Adrenal gland (tissue), 9 donors: ENCODE measurements at regions not wholly inside any gene's neighbourhood (a gene's known extent, or its start where the extent isn't known, plus 50 kb on each side); places are given as distances from the start of the nearest gene placed in this dataset.

Experiments
- DNase-seq, 7 donors: peaks; one replicate each; pipeline ENCODE4 v3.0.0-alpha.2; 2019 to 2020
- H3K27ac ChIP-seq, 5 donors: fragments of 200-600 bp; sonication (generic) in 4 of 5; 1 replicate in 3 of 5; 2 replicates in 2 of 5; pipeline versions ENCODE4 v1.5.1 to v1.8.0; 2016 to 2020; ENCODE audit warnings: mild to moderate bottlenecking in 1 of 5
- H3K27me3 ChIP-seq: fragments of 200-600 bp; 2 replicates; pipeline ENCODE4 v1.8.0; 2021
- H3K36me3 ChIP-seq, 2 donors: fragments of 200-600 bp; replicated peaks in 1 of 2; 1 replicate in 1 of 2; 2 replicates in 1 of 2; pipeline versions ENCODE4 v1.5.1 to v1.8.0; 2018 to 2022
- H3K4me1 ChIP-seq, 2 donors: fragments of 200-600 bp; replicated peaks in 1 of 2; 1 replicate in 1 of 2; 2 replicates in 1 of 2; pipeline versions ENCODE4 v1.5.1 to v1.8.0; 2018 to 2021
- H3K4me3 ChIP-seq, 4 donors: fragments of 200-600 bp; sonication (generic) in 3 of 4; one replicate each; pipeline ENCODE4 v1.5.1; 2016 to 2018
- H3K9me3 ChIP-seq, 3 donors: fragments of 200-600 bp; sonication (generic) in 1 of 3; replicated peaks in 1 of 3; 1 replicate in 2 of 3; 2 replicates in 1 of 3; pipeline versions ENCODE4 v1.5.1 to v1.8.0; 2016 to 2021
- POLR2A ChIP-seq, 2 donors: fragments of 450-650 bp; IDR thresholded peaks; one replicate each; pipeline ENCODE4 v1.6.1; 2017; ENCODE audit warnings: antibody characterized with exemption in 2 of 2, mild to moderate bottlenecking in 2 of 2, moderate library complexity in 1 of 2
- WGBS, 4 donors: extraction: QIAGEN DNeasy Blood & Tissue Kit in 2 of 4; methylation state at CpG; one replicate each; pipeline versions ENCODE4 v1.1.5 to v1.1.7; 2013 to 2017; 5-methylcytosine and 5-hydroxymethylcytosine counted together
- intact Hi-C, 2 donors: fragments of 100-400 bp; cut with DNase I; formaldehyde crosslinking; loops; one replicate each; pipeline versions ENCODE4 v1.14.1 to v1.15.0; 2022 to 2023
- TF ChIP-seq, protein P1 (sequence below), 6 experiments: fragments of 450-650 bp in 4 of 6; fragments of 200-600 bp in 2 of 6; sonication (generic) in 1 of 6; IDR thresholded peaks; 1 replicate in 5 of 6; 2 replicates in 1 of 6; pipeline versions ENCODE4 v1.5.1 to v1.8.0; 2016 to 2021; ENCODE audit warnings: antibody characterized with exemption in 6 of 6, mild to moderate bottlenecking in 2 of 6, moderate library complexity in 1 of 6
- donor health status: healthy with polysubstance abuse.
- donor health status: Bipolar disorder and iron deficiency.
- donor health status: DM: yes; HTN: yes; CAD: no.
- donor health status: DM: no; HTN: no; CAD: no.
- donor health status: DM: no; HTN: no; CAD: no.

DNA sequence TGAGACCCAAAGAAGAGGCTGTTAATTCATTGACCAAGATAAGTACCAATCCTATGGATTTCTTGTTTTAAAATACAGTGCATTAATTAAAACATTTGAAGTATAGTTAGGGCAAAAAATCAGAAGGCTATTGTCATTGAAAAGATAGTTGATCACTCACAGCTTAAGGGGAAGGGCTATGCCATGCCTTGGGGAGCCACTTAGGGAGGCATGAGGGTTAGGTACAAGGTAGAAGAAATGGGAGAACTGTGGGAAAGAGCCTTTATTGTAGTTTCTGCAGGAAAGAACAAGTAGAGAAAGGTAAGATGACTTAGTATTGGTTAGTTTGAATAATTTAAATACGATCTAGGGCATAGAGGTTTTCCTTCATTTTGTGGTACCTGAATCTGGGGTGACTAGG, 1285.5 kb upstream of the TMEFF2 start:
- H3K4me1 ChIP-seq, result no peaks in the 10 kb centered on the region
- H3K27ac ChIP-seq, result no peak overlapping the region
- no peaks in the 10 kb centered on the region for H3K27me3 ChIP-seq
- intact Hi-C loops, result no loop called here
- H3K4me3 ChIP-seq, result no peak overlapping the region
- no peaks in the 10 kb centered on the region for H3K36me3 ChIP-seq
- WGBS, 4 donors, result 54 to 77% (median 73%) methylated on average over 1 of the region's 1 CpG
- no peak for DNase-seq
- TF ChIP-seq, protein P1, sequence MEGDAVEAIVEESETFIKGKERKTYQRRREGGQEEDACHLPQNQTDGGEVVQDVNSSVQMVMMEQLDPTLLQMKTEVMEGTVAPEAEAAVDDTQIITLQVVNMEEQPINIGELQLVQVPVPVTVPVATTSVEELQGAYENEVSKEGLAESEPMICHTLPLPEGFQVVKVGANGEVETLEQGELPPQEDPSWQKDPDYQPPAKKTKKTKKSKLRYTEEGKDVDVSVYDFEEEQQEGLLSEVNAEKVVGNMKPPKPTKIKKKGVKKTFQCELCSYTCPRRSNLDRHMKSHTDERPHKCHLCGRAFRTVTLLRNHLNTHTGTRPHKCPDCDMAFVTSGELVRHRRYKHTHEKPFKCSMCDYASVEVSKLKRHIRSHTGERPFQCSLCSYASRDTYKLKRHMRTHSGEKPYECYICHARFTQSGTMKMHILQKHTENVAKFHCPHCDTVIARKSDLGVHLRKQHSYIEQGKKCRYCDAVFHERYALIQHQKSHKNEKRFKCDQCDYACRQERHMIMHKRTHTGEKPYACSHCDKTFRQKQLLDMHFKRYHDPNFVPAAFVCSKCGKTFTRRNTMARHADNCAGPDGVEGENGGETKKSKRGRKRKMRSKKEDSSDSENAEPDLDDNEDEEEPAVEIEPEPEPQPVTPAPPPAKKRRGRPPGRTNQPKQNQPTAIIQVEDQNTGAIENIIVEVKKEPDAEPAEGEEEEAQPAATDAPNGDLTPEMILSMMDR (IDR thresholded peaks at IDR 0.05), result no peak
- no peak for TF ChIP-seq POLR2A (IDR thresholded peaks at IDR 0.05)
- H3K9me3 ChIP-seq, result no peaks in the 10 kb centered on the region

DNA sequence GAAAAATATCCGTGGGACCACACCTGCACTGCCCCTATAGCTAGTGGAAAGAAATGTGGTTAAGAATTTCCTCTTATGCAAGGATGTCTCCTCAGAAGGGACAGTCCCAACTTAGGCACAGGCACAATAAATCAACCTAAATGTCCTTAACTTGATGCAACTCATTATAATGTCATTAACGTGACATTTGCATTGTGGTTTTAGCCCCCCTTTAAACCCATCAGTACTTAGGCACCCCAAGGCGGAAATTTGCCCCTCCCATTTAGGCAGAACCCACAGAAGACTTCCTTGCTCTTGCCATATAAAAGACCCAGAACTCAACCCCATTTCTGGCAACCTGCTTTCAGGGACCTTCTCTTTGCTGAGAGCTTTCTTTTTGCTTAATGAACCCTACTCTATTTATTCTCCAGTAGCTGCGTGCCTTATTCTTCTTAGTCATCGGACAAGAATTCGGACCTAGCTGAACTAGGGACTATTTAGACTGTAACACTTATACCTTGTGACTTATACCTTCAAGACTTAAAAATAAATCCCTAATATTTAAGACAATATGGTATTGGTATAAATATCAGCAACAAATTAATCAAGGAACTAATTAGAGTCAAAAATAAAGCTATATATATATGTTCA, 1281.6 kb upstream of the TMEFF2 start:
- H3K27me3 ChIP-seq, result no peaks in the 10 kb centered on the region
- TF ChIP-seq POLR2A (IDR thresholded peaks at IDR 0.05), result no peak
- TF ChIP-seq, protein P1 (IDR thresholded peaks at IDR 0.05), result no peak
- H3K36me3 ChIP-seq, result no peaks in the 10 kb centered on the region
- no peak overlapping the region for H3K27ac ChIP-seq
- WGBS, 4 donors, result 65 to 74% (median 69%) methylated on average over 6 of the region's 6 CpGs
- DNase-seq, result no peak
- no peaks in the 10 kb centered on the region for H3K4me1 ChIP-seq
- intact Hi-C loops, result no loop called here
- no peaks in the 10 kb centered on the region for H3K9me3 ChIP-seq
- H3K4me3 ChIP-seq, result no peak overlapping the region

DNA sequence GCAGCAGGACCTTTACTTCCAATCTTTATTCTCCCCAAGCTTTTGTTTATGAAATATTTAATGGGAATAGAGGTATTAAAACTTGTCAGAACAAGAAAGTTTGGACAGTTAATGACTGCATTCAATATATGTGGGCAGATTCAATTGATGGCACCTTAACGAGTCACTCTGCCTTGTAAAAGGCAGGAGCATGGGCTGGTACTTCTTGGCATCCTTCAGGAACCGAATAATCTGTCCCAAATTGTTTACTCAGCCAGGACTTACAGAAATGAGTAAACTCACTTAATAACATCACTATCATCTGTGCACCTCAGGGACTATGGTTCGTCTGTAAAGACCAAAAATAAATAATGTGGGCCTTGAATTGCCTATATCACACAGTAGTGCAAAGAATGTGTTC, 1280.3 kb upstream of the TMEFF2 start:
- H3K27ac ChIP-seq, result no peak overlapping the region
- no peaks in the 10 kb centered on the region for H3K4me1 ChIP-seq
- no peaks in the 10 kb centered on the region for H3K9me3 ChIP-seq
- no peak overlapping the region for H3K4me3 ChIP-seq
- H3K36me3 ChIP-seq, result no peaks in the 10 kb centered on the region
- TF ChIP-seq, protein P1 (IDR thresholded peaks at IDR 0.05), result no peak
- TF ChIP-seq POLR2A (IDR thresholded peaks at IDR 0.05), result no peak
- 51 to 68% (median 56%) methylated on average over 3 of the region's 3 CpGs for WGBS, 4 donors
- DNase-seq, result no peak
- intact Hi-C loops, result no loop called here
- no peaks in the 10 kb centered on the region for H3K27me3 ChIP-seq

DNA sequence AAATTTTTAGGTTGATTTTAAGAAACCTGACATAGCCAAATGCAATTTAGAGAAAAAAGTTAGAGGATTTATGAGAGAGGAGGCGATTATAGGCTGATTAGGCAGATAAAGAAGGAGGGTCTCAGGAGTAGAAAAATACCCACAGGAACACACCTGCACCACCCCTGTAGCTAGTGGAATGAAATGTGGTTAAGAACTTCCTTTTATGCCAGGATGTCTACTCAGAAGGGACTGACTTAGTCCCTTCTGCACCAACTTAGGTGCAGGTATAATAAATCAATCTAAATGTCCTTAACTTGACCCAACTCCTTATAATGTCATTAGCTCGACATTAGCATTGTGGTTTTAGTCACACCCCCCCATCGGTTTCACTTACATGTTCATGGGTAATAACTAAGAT, 1274.5 kb upstream of the TMEFF2 start:
- Histone ChIP-seq H3K4me1 (no peaks in the 10 kb centered on the region), H3K36me3 (no peaks in the 10 kb centered on the region), H3K9me3 (no peaks in the 10 kb centered on the region), H3K27ac (no peak overlapping the region), H3K27me3 (no peaks in the 10 kb centered on the region), H3K4me3 (no peak overlapping the region)
- 61 to 78% (median 68%) methylated on average over 3 of the region's 3 CpGs for WGBS, 4 donors
- TF ChIP-seq, protein P1 (IDR thresholded peaks at IDR 0.05), result no peak
- TF ChIP-seq POLR2A (IDR thresholded peaks at IDR 0.05), result no peak
- intact Hi-C loops, result no loop called here
- no peak for DNase-seq
